Astrocyte (in vitro differentiated cells and primary cell): ENCODE measurements at regions not wholly inside any gene's neighbourhood (a gene's known extent, or its start where the extent isn't known, plus 50 kb on each side); places are given as distances from the start of the nearest gene placed in this dataset.
"Not testable (repeated sequence)": the region's sequence is repeated elsewhere in the genome, so short reads cannot be mapped to it uniquely, and the experiment has no call there.

ENCODE experiments used
- DNase-seq: peaks from one replicate; pipeline ENCODE4 v3.0.0-alpha.2; 2010; ENCODE audit warnings: low read depth
- FAIRE-seq: peaks from 2 replicates; lab custom pipeline; 2011; peaks lifted over from hg19 to GRCh38; lab: Jason Lieb, UNC
- H2AFZ ChIP-seq: 2 replicates; pipeline ENCODE4 v1.6.0; 2012; ENCODE audit warnings: low read depth, low read length, inconsistent platforms
- H3K27ac ChIP-seq: 2 replicates; pipeline ENCODE4 v1.5.1; 2011; ENCODE audit warnings: low read depth, low read length, inconsistent platforms
- H3K27me3 ChIP-seq: 2 replicates; pipeline ENCODE4 v1.6.0; 2011; ENCODE audit warnings: low read length, inconsistent platforms; ENCODE audit not compliant: insufficient read depth
- H3K36me3 ChIP-seq: 2 replicates; pipeline ENCODE4 v1.5.1; 2011; ENCODE audit warnings: low read length, inconsistent platforms; ENCODE audit not compliant: insufficient read depth
- H3K4me1 ChIP-seq: 2 replicates; pipeline ENCODE4 v1.5.1; 2011; ENCODE audit warnings: low read length, inconsistent platforms; ENCODE audit not compliant: insufficient read depth
- H3K4me2 ChIP-seq: 2 replicates; pipeline ENCODE4 v1.6.0; 2012; ENCODE audit warnings: low read length, inconsistent platforms
- H3K4me3 ChIP-seq: 2 replicates; pipeline ENCODE4 v1.5.1; 2011; ENCODE audit warnings: low read depth, mild to moderate bottlenecking, low read length, inconsistent platforms; ENCODE audit not compliant: insufficient read depth
- H3K79me2 ChIP-seq: 2 replicates; pipeline ENCODE4 v1.6.0; 2012; ENCODE audit warnings: mild to moderate bottlenecking, low read length, inconsistent platforms; ENCODE audit not compliant: insufficient read depth
- H3K9ac ChIP-seq: 2 replicates; pipeline ENCODE4 v1.6.0; 2012; ENCODE audit warnings: mild to moderate bottlenecking, low read length, inconsistent platforms
- H3K9me3 ChIP-seq: 2 replicates; pipeline ENCODE4 v1.5.1; 2012; ENCODE audit warnings: low read depth, mild to moderate bottlenecking, low read length, inconsistent platforms; ENCODE audit not compliant: insufficient read depth
- H4K20me1 ChIP-seq: 2 replicates; pipeline ENCODE4 v1.6.0; 2012; ENCODE audit warnings: low read length, inconsistent platforms; ENCODE audit not compliant: insufficient read depth
- H3K27ac Mint-ChIP-seq: one replicate; pipeline ENCODE4 v1.8.0; 2021; ENCODE audit warnings: mild to moderate bottlenecking, mixed read lengths; ENCODE audit not compliant: unreplicated experiment
- H3K27me3 Mint-ChIP-seq: one replicate; pipeline ENCODE4 v1.8.0; 2021; ENCODE audit warnings: low read depth, mixed read lengths; ENCODE audit not compliant: unreplicated experiment
- H3K36me3 Mint-ChIP-seq: one replicate; pipeline ENCODE4 v1.8.0; 2021; ENCODE audit warnings: low read depth, mixed read lengths; ENCODE audit not compliant: unreplicated experiment
- H3K4me1 Mint-ChIP-seq: one replicate; pipeline ENCODE4 v1.8.0; 2021; ENCODE audit warnings: low read depth, mixed read lengths; ENCODE audit not compliant: unreplicated experiment
- H3K4me3 Mint-ChIP-seq: one replicate; pipeline ENCODE4 v1.8.0; 2021; ENCODE audit warnings: mild to moderate bottlenecking, moderate library complexity, mixed read lengths; ENCODE audit not compliant: unreplicated experiment
- H3K9me3 Mint-ChIP-seq: one replicate; pipeline ENCODE4 v1.8.0; 2021; ENCODE audit warnings: mild to moderate bottlenecking, mixed read lengths; ENCODE audit not compliant: unreplicated experiment

- H3K27ac ChIP-seq, H3K9me3 Mint-ChIP-seq, H3K4me2 ChIP-seq, H3K4me3 Mint-ChIP-seq, DNase-seq, H3K27ac Mint-ChIP-seq, H3K79me2 ChIP-seq, H3K36me3 ChIP-seq, H3K4me1 ChIP-seq, H3K4me1 Mint-ChIP-seq, H4K20me1 ChIP-seq, H3K9ac ChIP-seq, H3K27me3 Mint-ChIP-seq, H3K9me3 ChIP-seq, H3K36me3 Mint-ChIP-seq, H3K27me3 ChIP-seq, H3K4me3 ChIP-seq, H2AFZ ChIP-seq, FAIRE-seq: not testable (repeated sequence)
Measured at GRCh38 chr9:41463924-41464323, 274.8 kb upstream of the ZNG1F start.

GRCh38 chr9:41458394-41458793, 269.3 kb upstream of the ZNG1F start:
- H3K4me1 ChIP-seq, H3K27me3 Mint-ChIP-seq, H3K4me2 ChIP-seq, H3K27me3 ChIP-seq, H3K27ac ChIP-seq, H3K9me3 Mint-ChIP-seq, H3K9ac ChIP-seq, H3K9me3 ChIP-seq, H3K27ac Mint-ChIP-seq, H3K36me3 ChIP-seq, H2AFZ ChIP-seq, H3K4me1 Mint-ChIP-seq, H4K20me1 ChIP-seq, H3K79me2 ChIP-seq, H3K4me3 ChIP-seq, H3K36me3 Mint-ChIP-seq, H3K4me3 Mint-ChIP-seq, FAIRE-seq: not testable (repeated sequence)
- DNase-seq, result peak; percentile 27
